Ovary (tissue), 7 donors: ENCODE measurements at regions not wholly inside any gene's neighbourhood (a gene's known extent, or its start where the extent isn't known, plus 50 kb on each side); places are given as distances from the start of the nearest gene placed in this dataset.

Experiments
- DNase-seq, 5 donors: peaks; one replicate each; pipeline ENCODE4 v3.0.0-alpha.2; 2019 to 2020
- H3K27ac ChIP-seq, 2 donors: fragments of 200-600 bp; one replicate each; pipeline versions ENCODE4 v1.5.1 to v1.8.0; 2019 to 2022
- H3K27me3 ChIP-seq: fragments of 200-600 bp; one replicate; pipeline ENCODE4 v1.8.0; 2022
- H3K36me3 ChIP-seq: fragments of 200-600 bp; sonication (generic); one replicate; pipeline ENCODE4 v1.5.1; 2019
- H3K4me1 ChIP-seq: one replicate; pipeline ENCODE4 v1.8.1; 2013; ENCODE audit warnings: mild to moderate bottlenecking, moderate library complexity; ENCODE audit not compliant: insufficient read depth
- H3K4me3 ChIP-seq: fragments of 200-600 bp; sonication (generic); one replicate; pipeline ENCODE4 v1.5.1; 2017
- H3K9me3 ChIP-seq, 2 donors: fragments of 200-600 bp in 1 of 2; sonication (generic) in 1 of 2; one replicate each; pipeline versions ENCODE4 v1.5.1 to v1.8.1; 2013 to 2019; ENCODE audit warnings: mild to moderate bottlenecking in 1 of 2, moderate library complexity in 1 of 2
- CTCF ChIP-seq, 3 donors: fragments of 450-650 bp in 2 of 3; fragments of 200-600 bp in 1 of 3; IDR thresholded peaks; one replicate each; pipeline versions ENCODE4 v1.5.1 to v1.8.0; 2016 to 2022; ENCODE audit warnings: antibody characterized with exemption in 3 of 3, mild to moderate bottlenecking in 1 of 3
- EP300 ChIP-seq: sonication (generic); formaldehyde crosslinking; IDR thresholded peaks from one replicate; pipeline ENCODE4 v1.6.1; 2017; ENCODE audit warnings: antibody characterized with exemption
- POLR2A ChIP-seq: fragments of 450-650 bp; IDR thresholded peaks from one replicate; pipeline ENCODE4 v1.6.1; 2017; ENCODE audit warnings: antibody characterized with exemption, mild to moderate bottlenecking, moderate library complexity
- WGBS, 3 donors: extraction: QIAGEN DNeasy Blood & Tissue Kit in 1 of 3; methylation state at CpG; one replicate each; pipeline versions ENCODE4 v1.1.5 to v1.1.7; 2013 to 2017; 5-methylcytosine and 5-hydroxymethylcytosine counted together
- intact Hi-C, 4 donors: fragments of 100-400 bp; cut with DNase I; formaldehyde crosslinking; loops; one replicate each; pipeline versions ENCODE4 v1.11.0 to v1.15.1; 2022 to 2023
- donor health status: DM: no; HTN: no; CAD: no; lungs with moderate emphysema.
- donor health status: DM: no; HTN: no; CAD: no.
- donor health status: Bipolar disorder and iron deficiency.
- donor health status: DM: no; HTN: no; CAD: no.
- donor health status: DM: yes; HTN: yes; CAD: no.

- WGBS, 3 donors = 44 to 53% (median 46%) methylated on average over 1 of the region's 1 CpG
- no peak overlapping the region for H3K27ac ChIP-seq
- intact Hi-C loops = no loop called here
Observed at GRCh38 chr4:30912098-30912714, 192.0 kb downstream of the PCDH7 start.

GRCh38 chr4:30916337-30917274, 196.4 kb downstream of the PCDH7 start:
- 89 to 92% (median 91%) methylated on average over 5 of the region's 5 CpGs for WGBS, 3 donors
- intact Hi-C loops = loop anchor here in 1 of 4 donors (5.0 kb wide), 1 partner anchor 1271 kb away; no protein-coding TSS in a partner anchor
- H3K9me3 ChIP-seq = no peaks in the 10 kb centered on the region
- TF ChIP-seq EP300 = no peak
- no peak for TF ChIP-seq CTCF (IDR thresholded peaks at IDR 0.05)
- TF ChIP-seq POLR2A = no peak
- no peak for DNase-seq
- H3K27me3 ChIP-seq = no peaks in the 10 kb centered on the region
- no peaks in the 10 kb centered on the region for H3K4me1 ChIP-seq
- H3K4me3 ChIP-seq = no peak overlapping the region
- no peak overlapping the region for H3K27ac ChIP-seq
- H3K36me3 ChIP-seq = no peaks in the 10 kb centered on the region

More at GRCh38 chr4:30912098-30912714, 192.0 kb downstream of the PCDH7 start:
- Histone ChIP-seq H3K36me3 (no peaks in the 10 kb centered on the region), H3K4me3 (no peak overlapping the region), H3K9me3 (no peaks in the 10 kb centered on the region), H3K27me3 (no peaks in the 10 kb centered on the region), H3K4me1 (no peaks in the 10 kb centered on the region)
- no peak for DNase-seq
- no peak for TF ChIP-seq CTCF (IDR thresholded peaks at IDR 0.05)
- no peak for TF ChIP-seq EP300
- TF ChIP-seq POLR2A = no peak

GRCh38 chr4:30917946-30918345, 197.8 kb downstream of the PCDH7 start:
- no peaks in the 10 kb centered on the region for H3K27me3 ChIP-seq
- H3K4me3 ChIP-seq = no peak overlapping the region
- H3K27ac ChIP-seq = no peak overlapping the region
- H3K4me1 ChIP-seq = no peaks in the 10 kb centered on the region
- no peak for DNase-seq
- intact Hi-C loops = loop anchor here in 1 of 4 donors (5.0 kb wide), 1 partner anchor 1269 kb away; no protein-coding TSS in a partner anchor
- no peaks in the 10 kb centered on the region for H3K36me3 ChIP-seq
- TF ChIP-seq POLR2A (no peak), CTCF (IDR thresholded peaks at IDR 0.05) (no peak), EP300 (no peak)
- no peaks in the 10 kb centered on the region for H3K9me3 ChIP-seq

DNA sequence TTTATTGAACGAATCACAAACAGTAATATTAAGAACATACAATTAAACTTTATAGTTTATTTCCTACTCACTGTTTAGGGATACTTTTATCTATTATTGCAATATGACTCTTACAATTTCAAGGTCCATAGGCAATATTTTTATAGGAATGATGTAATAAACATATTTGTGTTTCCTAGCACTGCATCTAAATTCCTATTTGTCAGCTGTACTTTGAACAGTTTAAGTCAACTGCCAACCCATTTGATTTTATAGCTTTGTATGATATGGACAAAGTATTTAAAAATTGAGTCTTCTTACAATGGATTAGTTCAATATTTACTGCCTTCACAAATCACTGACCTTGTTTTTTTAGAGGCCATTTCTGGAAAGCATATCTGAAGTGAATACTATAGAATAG, 199.3 kb downstream of the PCDH7 start:
- Histone ChIP-seq H3K27me3 (no peaks in the 10 kb centered on the region), H3K4me3 (no peak overlapping the region), H3K4me1 (no peaks in the 10 kb centered on the region), H3K36me3 (no peaks in the 10 kb centered on the region), H3K27ac (no peak overlapping the region), H3K9me3 (no peaks in the 10 kb centered on the region)
- no peak for DNase-seq
- intact Hi-C loops = loop anchor here in 1 of 4 donors (5.0 kb wide), 1 partner anchor 1268 kb away; no protein-coding TSS in a partner anchor
- WGBS, 3 donors = 58 to 60% (median 59%) methylated on average over 1 of the region's 1 CpG
- TF ChIP-seq POLR2A (no peak), CTCF (IDR thresholded peaks at IDR 0.05) (no peak), EP300 (no peak)
